Adrenal gland (tissue), 9 donors: ENCODE measurements at regions not wholly inside any gene's neighbourhood (a gene's known extent, or its start where the extent isn't known, plus 50 kb on each side); places are given as distances from the start of the nearest gene placed in this dataset.
"Not testable (repeated sequence)": the region's sequence is repeated elsewhere in the genome, so short reads cannot be mapped to it uniquely, and the experiment has no call there.

Experiments used
- DNase-seq, 7 donors: peaks; one replicate each; pipeline ENCODE4 v3.0.0-alpha.2; 2019 to 2020
- H3K27ac ChIP-seq, 5 donors: fragments of 200-600 bp; sonication (generic) in 4 of 5; 1 replicate in 3 of 5; 2 replicates in 2 of 5; pipeline versions ENCODE4 v1.5.1 to v1.8.0; 2016 to 2020; ENCODE audit warnings: mild to moderate bottlenecking in 1 of 5
- H3K27me3 ChIP-seq: fragments of 200-600 bp; 2 replicates; pipeline ENCODE4 v1.8.0; 2021
- H3K36me3 ChIP-seq, 2 donors: fragments of 200-600 bp; replicated peaks in 1 of 2; 1 replicate in 1 of 2; 2 replicates in 1 of 2; pipeline versions ENCODE4 v1.5.1 to v1.8.0; 2018 to 2022
- H3K4me1 ChIP-seq, 2 donors: fragments of 200-600 bp; replicated peaks in 1 of 2; 1 replicate in 1 of 2; 2 replicates in 1 of 2; pipeline versions ENCODE4 v1.5.1 to v1.8.0; 2018 to 2021
- H3K4me3 ChIP-seq, 4 donors: fragments of 200-600 bp; sonication (generic) in 3 of 4; one replicate each; pipeline ENCODE4 v1.5.1; 2016 to 2018
- H3K9me3 ChIP-seq, 3 donors: fragments of 200-600 bp; sonication (generic) in 1 of 3; replicated peaks in 1 of 3; 1 replicate in 2 of 3; 2 replicates in 1 of 3; pipeline versions ENCODE4 v1.5.1 to v1.8.0; 2016 to 2021
- CTCF ChIP-seq, 6 experiments: fragments of 450-650 bp in 4 of 6; fragments of 200-600 bp in 2 of 6; sonication (generic) in 1 of 6; IDR thresholded peaks; 1 replicate in 5 of 6; 2 replicates in 1 of 6; pipeline versions ENCODE4 v1.5.1 to v1.8.0; 2016 to 2021; ENCODE audit warnings: antibody characterized with exemption in 6 of 6, mild to moderate bottlenecking in 2 of 6, moderate library complexity in 1 of 6
- POLR2A ChIP-seq, 2 donors: fragments of 450-650 bp; IDR thresholded peaks; one replicate each; pipeline ENCODE4 v1.6.1; 2017; ENCODE audit warnings: antibody characterized with exemption in 2 of 2, mild to moderate bottlenecking in 2 of 2, moderate library complexity in 1 of 2
- WGBS, 4 donors: extraction: QIAGEN DNeasy Blood & Tissue Kit in 2 of 4; methylation state at CpG; one replicate each; pipeline versions ENCODE4 v1.1.5 to v1.1.7; 2013 to 2017; 5-methylcytosine and 5-hydroxymethylcytosine counted together
- intact Hi-C, 2 donors: fragments of 100-400 bp; cut with DNase I; formaldehyde crosslinking; loops; one replicate each; pipeline versions ENCODE4 v1.14.1 to v1.15.0; 2022 to 2023
- donor health status: healthy with polysubstance abuse.
- donor health status: Bipolar disorder and iron deficiency.
- donor health status: DM: yes; HTN: yes; CAD: no.
- donor health status: DM: no; HTN: no; CAD: no.
- donor health status: DM: no; HTN: no; CAD: no.

- no peaks in the 10 kb centered on the region for H3K9me3 ChIP-seq
- peak overlapping the region in 3 of 5 donors; percentile 49 to 76 (median 56) for H3K27ac ChIP-seq
- DNase-seq: peak; percentile 51 to 80 (median 76)
- TF ChIP-seq CTCF (IDR thresholded peaks at IDR 0.05) (no peak), POLR2A (IDR thresholded peaks at IDR 0.05) (peak in 1 of 2 donors; percentile 41)
- H3K4me3 ChIP-seq: no peak overlapping the region
- 51 to 59% (median 58%) methylated on average over 7 to 17 of the region's 17 CpGs for WGBS, 4 donors
- intact Hi-C loops: no loop called here
- peaks cover 0 to 8% of the 10 kb centered on the region in 2 donors for H3K36me3 ChIP-seq
- H3K27me3 ChIP-seq: no peaks in the 10 kb centered on the region
- peaks cover 0 to 10% of the 10 kb centered on the region in 2 donors for H3K4me1 ChIP-seq
These were observed 69.8 kb upstream of the KCTD7 start for GRCh38 chr7:66558660-66559465.

- Histone ChIP-seq H3K27me3 (no peaks in the 10 kb centered on the region), H3K4me1 (peaks cover 0 to 10% of the 10 kb centered on the region in 2 donors), H3K9me3 (no peaks in the 10 kb centered on the region), H3K4me3 (no peak overlapping the region), H3K36me3 (peaks cover 0 to 11% of the 10 kb centered on the region in 2 donors), H3K27ac (no peak overlapping the region)
- TF ChIP-seq POLR2A (IDR thresholded peaks at IDR 0.05) (no peak), CTCF (IDR thresholded peaks at IDR 0.05) (no peak)
- 86 to 98% (median 95%) methylated on average over 7 of the region's 7 CpGs for WGBS, 4 donors
- intact Hi-C loops: no loop called here
- no peak for DNase-seq
These were observed 64.6 kb upstream of the KCTD7 start for GRCh38 chr7:66564045-66564444.

GRCh38 chr7:66570179-66570578, 58.5 kb upstream of the KCTD7 start:
- WGBS, 4 donors: 83 to 85% (median 84%) methylated on average over 1 of the region's 1 CpG
- H3K27me3 ChIP-seq, H3K4me3 ChIP-seq, H3K9me3 ChIP-seq, H3K27ac ChIP-seq, intact Hi-C loops, DNase-seq: not testable (repeated sequence)
- Histone ChIP-seq H3K36me3 (peaks cover 0 to 50% of the 10 kb centered on the region in 2 donors), H3K4me1 (peaks cover 0 to 23% of the 10 kb centered on the region in 2 donors)

GRCh38 chr7:66571568-66571967, 57.1 kb upstream of the KCTD7 start:
- DNase-seq: peak in 1 of 7 donors; percentile 35
- no peak overlapping the region for H3K4me3 ChIP-seq
- H3K9me3 ChIP-seq: no peaks in the 10 kb centered on the region
- TF ChIP-seq POLR2A (IDR thresholded peaks at IDR 0.05) (no peak), CTCF (IDR thresholded peaks at IDR 0.05) (no peak)
- peak overlapping the region in 2 of 5 donors; percentile 29 to 54 for H3K27ac ChIP-seq
- no peaks in the 10 kb centered on the region for H3K27me3 ChIP-seq
- peaks cover 0 to 18% of the 10 kb centered on the region in 2 donors for H3K4me1 ChIP-seq
- intact Hi-C loops: no loop called here
- H3K36me3 ChIP-seq: peaks cover 0 to 46% of the 10 kb centered on the region in 2 donors

- H3K27me3 ChIP-seq, DNase-seq, intact Hi-C loops, H3K27ac ChIP-seq, H3K4me3 ChIP-seq, H3K9me3 ChIP-seq: not testable (repeated sequence)
- H3K4me1 ChIP-seq: peaks cover 0 to 18% of the 10 kb centered on the region in 2 donors
- whole genome bisulfite sequencing, 4 donors: 83 to 93% (median 90%) methylated on average over 9 of the region's 9 CpGs
- H3K36me3 ChIP-seq: peaks cover 0 to 41% of the 10 kb centered on the region in 2 donors
These were observed 54.7 kb upstream of the KCTD7 start for GRCh38 chr7:66573782-66574495.

GRCh38 chr7:66574768-66575167, 53.9 kb upstream of the KCTD7 start:
- WGBS, 4 donors: 92 to 99% (median 96%) methylated on average over 5 of the region's 5 CpGs
- intact Hi-C loops, H3K9me3 ChIP-seq, H3K4me3 ChIP-seq, DNase-seq, H3K27me3 ChIP-seq, H3K27ac ChIP-seq: not testable (repeated sequence)
- Histone ChIP-seq H3K36me3 (peaks cover 0 to 38% of the 10 kb centered on the region in 2 donors), H3K4me1 (peaks cover 0 to 18% of the 10 kb centered on the region in 2 donors)
